HG03095 (cell line): ENCODE measurements at regions not wholly inside any gene's neighbourhood (a gene's known extent, or its start where the extent isn't known, plus 50 kb on each side); places are given as distances from the start of the nearest gene placed in this dataset.

ENCODE experiments used
- ATAC-seq: cut with Tn5 transposase; IDR thresholded peaks from one replicate; pipeline ENCODE4 v1.9.1; 2021; ENCODE audit warnings: moderate library complexity; ENCODE audit not compliant: unreplicated experiment

DNA sequence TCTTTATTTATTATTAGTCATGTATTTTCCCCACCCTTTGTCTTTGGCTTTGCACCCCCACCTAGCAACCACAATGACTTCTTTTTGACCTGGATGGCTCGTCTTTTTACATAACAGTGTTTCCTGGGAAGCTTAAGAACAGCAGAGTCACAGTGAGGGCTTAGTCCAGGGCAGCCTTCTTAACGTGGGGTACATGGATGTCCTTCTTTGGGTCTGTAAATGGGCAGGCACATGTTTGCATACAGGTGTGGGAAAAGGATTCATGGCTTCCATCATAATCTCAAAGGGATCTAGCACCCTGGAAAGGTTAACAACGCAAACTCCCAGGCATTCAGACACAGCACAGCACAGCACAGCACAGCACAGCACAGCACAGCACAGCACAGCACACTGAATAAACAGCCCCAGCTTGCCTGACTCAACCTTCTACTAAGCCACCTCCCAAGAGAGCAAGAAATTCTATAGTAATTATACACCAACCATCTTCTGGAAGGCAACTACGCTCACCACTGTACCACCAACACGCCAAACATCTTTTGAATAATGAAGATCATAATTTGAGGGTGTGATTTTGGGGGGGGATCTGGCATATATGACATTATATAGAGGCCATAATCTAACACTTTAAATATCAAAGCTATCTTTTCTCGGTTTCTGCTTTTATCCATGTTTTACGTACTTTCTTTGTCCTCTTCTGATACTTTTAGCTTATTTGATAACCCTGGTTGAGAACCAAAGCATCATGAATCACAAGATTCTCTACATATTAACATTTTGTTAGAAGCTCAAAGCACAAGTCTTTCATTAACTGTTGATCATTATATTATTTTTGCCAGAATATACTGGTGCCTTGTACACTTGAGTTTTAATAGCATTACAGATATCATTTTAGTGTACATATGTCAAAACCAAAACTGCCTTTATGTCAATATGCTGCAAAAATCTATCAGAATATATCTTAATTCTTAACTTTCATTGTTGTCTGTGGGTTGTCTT, 177.2 kb upstream of the KLF14 start:
- no peak for ATAC-seq

- no peak for ATAC-seq
These were observed 178.3 kb upstream of the KLF14 start for GRCh38 chr7:130912082-130912861.

GRCh38 chr7:130912862-130913638, 179.0 kb upstream of the KLF14 start:
- peak; percentile 84 for ATAC-seq

GRCh38 chr7:130913639-130914553, 179.9 kb upstream of the KLF14 start:
- no peak for ATAC-seq

- no peak for ATAC-seq
These were observed 180.7 kb upstream of the KLF14 start for GRCh38 chr7:130914554-130915294.

DNA sequence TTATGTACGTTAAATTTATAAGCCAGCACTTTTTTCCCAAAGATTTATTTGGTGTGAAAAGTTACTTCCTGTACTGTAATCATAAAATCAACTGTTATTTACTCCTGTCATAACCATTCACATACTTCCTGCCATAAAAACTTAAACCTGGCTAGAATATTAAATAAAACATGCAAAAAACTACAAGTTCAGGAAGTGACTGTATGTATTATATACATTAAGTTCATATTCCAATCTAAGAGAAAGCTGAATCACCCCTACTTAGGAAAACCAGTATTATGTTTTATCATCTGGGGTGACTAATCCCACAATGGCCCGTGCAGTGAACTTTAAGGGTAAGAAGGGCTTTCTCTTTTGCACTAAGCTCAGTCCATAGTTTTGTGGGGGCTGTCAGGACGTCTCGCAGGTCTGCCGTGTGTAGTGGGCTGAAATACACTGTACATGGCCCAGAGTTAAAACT, 183.7 kb upstream of the KLF14 start:
- ATAC-seq: no peak

GRCh38 chr7:130918129-130919052, 184.4 kb upstream of the KLF14 start:
- ATAC-seq: no peak

GRCh38 chr7:130919316-130920103, 185.5 kb upstream of the KLF14 start:
- ATAC-seq: no peak

- no peak for ATAC-seq
These were observed 186.1 kb upstream of the KLF14 start for GRCh38 chr7:130920122-130920521.

- no peak for ATAC-seq
These were observed 187.6 kb upstream of the KLF14 start for GRCh38 chr7:130921391-130922180.

- ATAC-seq: no peak
These were observed 188.5 kb upstream of the KLF14 start for GRCh38 chr7:130922206-130923112.

GRCh38 chr7:130923365-130923764, 189.4 kb upstream of the KLF14 start:
- ATAC-seq: no peak

- ATAC-seq: no peak
These were observed 189.9 kb upstream of the KLF14 start for GRCh38 chr7:130923930-130924329.

- ATAC-seq: no peak
These were observed 191.3 kb upstream of the KLF14 start for GRCh38 chr7:130925136-130925794.
